GM23338 (cell line): ENCODE measurements at regions not wholly inside any gene's neighbourhood (a gene's known extent, or its start where the extent isn't known, plus 50 kb on each side); places are given as distances from the start of the nearest gene placed in this dataset.

ENCODE experiments used
- ATAC-seq: fragments of 200-7000 bp; cut with Tn5 transposase; 3 replicates; pipeline ENCODE4 v1.9.1; 2020
- DNase-seq: peaks from one replicate; pipeline ENCODE4 v3.0.0-alpha.2; 2015; ENCODE audit warnings: low spot score
- H2AFZ ChIP-seq: fragments of 200-600 bp; sonication (generic); 2 replicates; pipeline ENCODE4 v1.8.0; 2016; ENCODE audit warnings: antibody characterized with exemption, mild to moderate bottlenecking, moderate library complexity
- H3F3A ChIP-seq: fragments of 200-600 bp; sonication (generic); replicated peaks from 2 replicates; pipeline ENCODE4 v1.8.0; 2017; ENCODE audit warnings: antibody characterized with exemption, mixed run types, low read depth
- H3K27ac ChIP-seq: fragments of 200-600 bp; sonication (generic); 2 replicates; pipeline ENCODE4 v1.6.1; 2016; ENCODE audit warnings: low read depth
- H3K27me3 ChIP-seq: fragments of 200-600 bp; sonication (generic); 2 replicates; pipeline ENCODE4 v1.8.0; 2016; ENCODE audit warnings: mild to moderate bottlenecking, mixed run types, moderate library complexity; ENCODE audit not compliant: insufficient read depth
- H3K36me3 ChIP-seq: fragments of 200-600 bp; sonication (generic); 2 replicates; pipeline ENCODE4 v1.8.0; 2016; ENCODE audit warnings: mild to moderate bottlenecking; ENCODE audit not compliant: insufficient read depth
- H3K4me1 ChIP-seq: fragments of 200-600 bp; sonication (generic); 2 replicates; pipeline ENCODE4 v1.8.0; 2016; ENCODE audit warnings: mild to moderate bottlenecking, moderate library complexity; ENCODE audit not compliant: insufficient read depth
- H3K4me2 ChIP-seq: fragments of 200-600 bp; sonication (generic); 2 replicates; pipeline ENCODE4 v1.7.1; 2017; ENCODE audit warnings: mixed run types
- H3K4me3 ChIP-seq: fragments of 200-600 bp; sonication (generic); 2 replicates; pipeline ENCODE4 v1.6.1; 2016; ENCODE audit warnings: mixed run types
- H3K79me2 ChIP-seq: fragments of 200-600 bp; sonication (generic); replicated peaks from 2 replicates; pipeline ENCODE4 v1.8.0; 2017; ENCODE audit warnings: mild to moderate bottlenecking; ENCODE audit not compliant: insufficient read depth
- H3K9me2 ChIP-seq: fragments of 200-600 bp; sonication (generic); 2 replicates; pipeline ENCODE4 v1.8.0; 2017; ENCODE audit not compliant: insufficient read depth
- H4K20me1 ChIP-seq: fragments of 200-600 bp; sonication (generic); replicated peaks from 2 replicates; pipeline ENCODE4 v1.8.0; 2017; ENCODE audit warnings: mild to moderate bottlenecking; ENCODE audit not compliant: insufficient read depth
- H3K27ac Mint-ChIP-seq: 2 replicates; pipeline ENCODE4 v1.8.0; 2020; ENCODE audit warnings: inconsistent platforms, mild to moderate bottlenecking, moderate library complexity, mixed read lengths
- H3K27me3 Mint-ChIP-seq: 3 replicates; pipeline ENCODE4 v1.8.0; 2022; ENCODE audit warnings: low read depth, mild to moderate bottlenecking, moderate library complexity, mixed read lengths, inconsistent platforms; ENCODE audit not compliant: insufficient read depth, poor library complexity
- H3K36me3 Mint-ChIP-seq: 3 replicates; pipeline ENCODE4 v1.8.0; 2021; ENCODE audit warnings: low read depth, mild to moderate bottlenecking, inconsistent platforms, moderate library complexity, mixed read lengths
- H3K4me1 Mint-ChIP-seq: 3 replicates; pipeline ENCODE4 v1.8.0; 2020; ENCODE audit warnings: mild to moderate bottlenecking, inconsistent platforms, mixed read lengths
- H3K4me3 Mint-ChIP-seq: 3 replicates; pipeline ENCODE4 v1.8.0; 2021; ENCODE audit warnings: moderate library complexity, mild to moderate bottlenecking, inconsistent platforms, mixed read lengths
- H3K9me3 Mint-ChIP-seq: 3 replicates; pipeline ENCODE4 v1.8.0; 2020; ENCODE audit warnings: moderate library complexity, mild to moderate bottlenecking, inconsistent platforms, mixed read lengths
- CREB1 ChIP-seq: fragments of 250-450 bp; sonication (Bioruptor Pico); IDR thresholded peaks from 2 replicates; pipeline ENCODE4 v1.5.0; 2020; ENCODE audit warnings: low read depth, mild to moderate bottlenecking, moderate library complexity
- CTCF ChIP-seq, 2 experiments: fragments of 200-600 bp in 1 of 2; sonication (generic) in 1 of 2; conservative IDR thresholded peaks; 2 replicates each; pipeline versions ENCODE4 v1.5.1 to v1.6.1; 2016 to 2017; ENCODE audit warnings: antibody characterized with exemption in 2 of 2, low read depth in 2 of 2, mild to moderate bottlenecking in 2 of 2, moderate library complexity in 1 of 2
- ETS1 ChIP-seq: IDR thresholded peaks from 2 replicates; pipeline ENCODE4 v1.6.1; 2016; ENCODE audit warnings: antibody characterized with exemption
- EZH2 ChIP-seq: fragments of 200-600 bp; sonication (generic); IDR thresholded peaks from one replicate; pipeline ENCODE4 v1.8.0; 2017; ENCODE audit warnings: antibody characterized with exemption, mild to moderate bottlenecking, low read depth; ENCODE audit not compliant: unreplicated experiment
- EZH2phosphoT487 ChIP-seq: fragments of 200-600 bp; sonication (generic); IDR thresholded peaks from one replicate; pipeline ENCODE4 v1.8.1; 2018; ENCODE audit warnings: antibody characterized with exemption; ENCODE audit not compliant: unreplicated experiment
- JUNB ChIP-seq: IDR thresholded peaks from one replicate; pipeline ENCODE4 v1.6.1; 2016; ENCODE audit warnings: antibody characterized with exemption; ENCODE audit not compliant: unreplicated experiment
- NANOG ChIP-seq: IDR thresholded peaks from 2 replicates; pipeline ENCODE4 v1.6.1; 2016; ENCODE audit warnings: antibody characterized with exemption, borderline replicate concordance
- POLR2AphosphoS5 ChIP-seq: IDR thresholded peaks from 2 replicates; pipeline ENCODE4 v1.6.1; 2016; ENCODE audit warnings: antibody characterized with exemption, low read depth
- STAT1 ChIP-seq: IDR thresholded peaks from one replicate; pipeline ENCODE4 v1.6.1; 2016; ENCODE audit warnings: antibody characterized with exemption; ENCODE audit not compliant: unreplicated experiment
- ZNF114 ChIP-seq: fragments of 250-450 bp; sonication (Bioruptor Pico); IDR thresholded peaks from 2 replicates; pipeline ENCODE4 v1.5.0; 2020; ENCODE audit warnings: mild to moderate bottlenecking, moderate library complexity
- ZNF331 ChIP-seq: fragments of 250-450 bp; sonication (Bioruptor Pico); IDR thresholded peaks from 2 replicates; pipeline ENCODE4 v1.5.0; 2020; ENCODE audit warnings: low read depth, mild to moderate bottlenecking, moderate library complexity
- TF ChIP-seq, protein P1 (sequence below): fragments of 250-450 bp; sonication (Bioruptor Pico); IDR thresholded peaks from 2 replicates; pipeline ENCODE4 v1.5.0; 2020; ENCODE audit warnings: mild to moderate bottlenecking, moderate library complexity
- TF ChIP-seq, protein P2 (sequence below): IDR thresholded peaks from one replicate; pipeline ENCODE4 v1.6.1; 2018; ENCODE audit warnings: antibody characterized with exemption; ENCODE audit not compliant: unreplicated experiment

DNA sequence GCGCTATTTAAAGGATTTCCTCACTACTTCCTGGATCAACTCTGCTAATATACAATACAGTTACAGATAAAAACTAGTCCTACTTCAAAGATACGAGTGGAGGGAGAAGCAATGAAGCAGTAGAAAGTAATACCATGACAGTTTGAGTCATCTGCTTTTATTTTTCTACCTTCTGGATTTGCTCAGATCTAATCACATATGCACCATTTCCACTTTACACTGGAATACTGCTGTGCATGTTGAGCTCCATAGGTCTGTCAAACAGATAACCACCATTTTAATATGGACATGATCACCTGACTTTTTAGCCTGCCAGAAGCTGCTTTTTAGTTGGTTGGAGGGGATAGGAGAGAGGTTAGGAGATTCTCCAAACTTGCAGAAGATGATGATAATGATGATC, 92.5 kb downstream of the MMUT start:
- H3K9me3 Mint-ChIP-seq, result peaks cover 41% of the 10 kb centered on the region
- H3K27me3 ChIP-seq, result no peaks in the 10 kb centered on the region
- H3K79me2 ChIP-seq, result no peaks in the 10 kb centered on the region
- no peaks in the 10 kb centered on the region for H3K27me3 Mint-ChIP-seq
- H3K9me2 ChIP-seq, result peaks cover 4% of the 10 kb centered on the region; the same call in 1 of the 2 replicates
- H3K4me1 Mint-ChIP-seq, result no peaks in the 10 kb centered on the region
- no peaks in the 10 kb centered on the region for H3K4me1 ChIP-seq
- peaks cover 30% of the 10 kb centered on the region for H3K36me3 Mint-ChIP-seq
- ATAC-seq (no peak), DNase-seq (no peak)
- TF ChIP-seq ZNF114 (CRISPR knock-in tag), result no peak
- no peak for TF ChIP-seq EZH2phosphoT487
- TF ChIP-seq POLR2AphosphoS5, result no peak
- no peak for TF ChIP-seq NANOG
- no peak for TF ChIP-seq STAT1
- TF ChIP-seq CTCF (conservative IDR thresholded peaks at IDR 0.05; ENCODE audit: low read depth in 2 of 2), result no peak
- no peak for TF ChIP-seq ZNF331 (CRISPR knock-in tag)
- TF ChIP-seq, protein P1, sequence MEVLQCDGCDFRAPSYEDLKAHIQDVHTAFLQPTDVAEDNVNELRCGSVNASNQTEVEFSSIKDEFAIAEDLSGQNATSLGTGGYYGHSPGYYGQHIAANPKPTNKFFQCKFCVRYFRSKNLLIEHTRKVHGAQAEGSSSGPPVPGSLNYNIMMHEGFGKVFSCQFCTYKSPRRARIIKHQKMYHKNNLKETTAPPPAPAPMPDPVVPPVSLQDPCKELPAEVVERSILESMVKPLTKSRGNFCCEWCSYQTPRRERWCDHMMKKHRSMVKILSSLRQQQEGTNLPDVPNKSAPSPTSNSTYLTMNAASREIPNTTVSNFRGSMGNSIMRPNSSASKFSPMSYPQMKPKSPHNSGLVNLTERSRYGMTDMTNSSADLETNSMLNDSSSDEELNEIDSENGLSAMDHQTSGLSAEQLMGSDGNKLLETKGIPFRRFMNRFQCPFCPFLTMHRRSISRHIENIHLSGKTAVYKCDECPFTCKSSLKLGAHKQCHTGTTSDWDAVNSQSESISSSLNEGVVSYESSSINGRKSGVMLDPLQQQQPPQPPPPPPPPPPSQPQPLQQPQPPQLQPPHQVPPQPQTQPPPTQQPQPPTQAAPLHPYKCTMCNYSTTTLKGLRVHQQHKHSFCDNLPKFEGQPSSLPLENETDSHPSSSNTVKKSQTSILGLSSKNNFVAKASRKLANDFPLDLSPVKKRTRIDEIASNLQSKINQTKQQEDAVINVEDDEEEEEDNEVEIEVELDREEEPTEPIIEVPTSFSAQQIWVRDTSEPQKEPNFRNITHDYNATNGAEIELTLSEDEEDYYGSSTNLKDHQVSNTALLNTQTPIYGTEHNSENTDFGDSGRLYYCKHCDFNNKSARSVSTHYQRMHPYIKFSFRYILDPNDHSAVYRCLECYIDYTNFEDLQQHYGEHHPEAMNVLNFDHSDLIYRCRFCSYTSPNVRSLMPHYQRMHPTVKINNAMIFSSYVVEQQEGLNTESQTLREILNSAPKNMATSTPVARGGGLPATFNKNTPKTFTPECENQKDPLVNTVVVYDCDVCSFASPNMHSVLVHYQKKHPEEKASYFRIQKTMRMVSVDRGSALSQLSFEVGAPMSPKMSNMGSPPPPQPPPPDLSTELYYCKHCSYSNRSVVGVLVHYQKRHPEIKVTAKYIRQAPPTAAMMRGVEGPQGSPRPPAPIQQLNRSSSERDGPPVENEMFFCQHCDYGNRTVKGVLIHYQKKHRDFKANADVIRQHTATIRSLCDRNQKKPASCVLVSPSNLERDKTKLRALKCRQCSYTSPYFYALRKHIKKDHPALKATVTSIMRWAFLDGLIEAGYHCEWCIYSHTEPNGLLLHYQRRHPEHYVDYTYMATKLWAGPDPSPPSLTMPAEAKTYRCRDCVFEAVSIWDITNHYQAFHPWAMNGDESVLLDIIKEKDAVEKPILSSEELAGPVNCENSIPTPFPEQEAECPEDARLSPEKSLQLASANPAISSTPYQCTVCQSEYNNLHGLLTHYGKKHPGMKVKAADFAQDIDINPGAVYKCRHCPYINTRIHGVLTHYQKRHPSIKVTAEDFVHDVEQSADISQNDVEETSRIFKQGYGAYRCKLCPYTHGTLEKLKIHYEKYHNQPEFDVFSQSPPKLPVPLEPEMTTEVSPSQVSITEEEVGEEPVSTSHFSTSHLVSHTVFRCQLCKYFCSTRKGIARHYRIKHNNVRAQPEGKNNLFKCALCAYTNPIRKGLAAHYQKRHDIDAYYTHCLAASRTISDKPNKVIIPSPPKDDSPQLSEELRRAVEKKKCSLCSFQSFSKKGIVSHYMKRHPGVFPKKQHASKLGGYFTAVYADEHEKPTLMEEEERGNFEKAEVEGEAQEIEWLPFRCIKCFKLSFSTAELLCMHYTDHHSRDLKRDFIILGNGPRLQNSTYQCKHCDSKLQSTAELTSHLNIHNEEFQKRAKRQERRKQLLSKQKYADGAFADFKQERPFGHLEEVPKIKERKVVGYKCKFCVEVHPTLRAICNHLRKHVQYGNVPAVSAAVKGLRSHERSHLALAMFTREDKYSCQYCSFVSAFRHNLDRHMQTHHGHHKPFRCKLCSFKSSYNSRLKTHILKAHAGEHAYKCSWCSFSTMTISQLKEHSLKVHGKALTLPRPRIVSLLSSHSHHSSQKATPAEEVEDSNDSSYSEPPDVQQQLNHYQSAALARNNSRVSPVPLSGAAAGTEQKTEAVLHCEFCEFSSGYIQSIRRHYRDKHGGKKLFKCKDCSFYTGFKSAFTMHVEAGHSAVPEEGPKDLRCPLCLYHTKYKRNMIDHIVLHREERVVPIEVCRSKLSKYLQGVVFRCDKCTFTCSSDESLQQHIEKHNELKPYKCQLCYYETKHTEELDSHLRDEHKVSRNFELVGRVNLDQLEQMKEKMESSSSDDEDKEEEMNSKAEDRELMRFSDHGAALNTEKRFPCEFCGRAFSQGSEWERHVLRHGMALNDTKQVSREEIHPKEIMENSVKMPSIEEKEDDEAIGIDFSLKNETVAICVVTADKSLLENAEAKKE (CRISPR knock-in tag), result no peak
- TF ChIP-seq CREB1 (CRISPR knock-in tag), result no peak
- TF ChIP-seq ETS1, result no peak
- TF ChIP-seq, protein P2, sequence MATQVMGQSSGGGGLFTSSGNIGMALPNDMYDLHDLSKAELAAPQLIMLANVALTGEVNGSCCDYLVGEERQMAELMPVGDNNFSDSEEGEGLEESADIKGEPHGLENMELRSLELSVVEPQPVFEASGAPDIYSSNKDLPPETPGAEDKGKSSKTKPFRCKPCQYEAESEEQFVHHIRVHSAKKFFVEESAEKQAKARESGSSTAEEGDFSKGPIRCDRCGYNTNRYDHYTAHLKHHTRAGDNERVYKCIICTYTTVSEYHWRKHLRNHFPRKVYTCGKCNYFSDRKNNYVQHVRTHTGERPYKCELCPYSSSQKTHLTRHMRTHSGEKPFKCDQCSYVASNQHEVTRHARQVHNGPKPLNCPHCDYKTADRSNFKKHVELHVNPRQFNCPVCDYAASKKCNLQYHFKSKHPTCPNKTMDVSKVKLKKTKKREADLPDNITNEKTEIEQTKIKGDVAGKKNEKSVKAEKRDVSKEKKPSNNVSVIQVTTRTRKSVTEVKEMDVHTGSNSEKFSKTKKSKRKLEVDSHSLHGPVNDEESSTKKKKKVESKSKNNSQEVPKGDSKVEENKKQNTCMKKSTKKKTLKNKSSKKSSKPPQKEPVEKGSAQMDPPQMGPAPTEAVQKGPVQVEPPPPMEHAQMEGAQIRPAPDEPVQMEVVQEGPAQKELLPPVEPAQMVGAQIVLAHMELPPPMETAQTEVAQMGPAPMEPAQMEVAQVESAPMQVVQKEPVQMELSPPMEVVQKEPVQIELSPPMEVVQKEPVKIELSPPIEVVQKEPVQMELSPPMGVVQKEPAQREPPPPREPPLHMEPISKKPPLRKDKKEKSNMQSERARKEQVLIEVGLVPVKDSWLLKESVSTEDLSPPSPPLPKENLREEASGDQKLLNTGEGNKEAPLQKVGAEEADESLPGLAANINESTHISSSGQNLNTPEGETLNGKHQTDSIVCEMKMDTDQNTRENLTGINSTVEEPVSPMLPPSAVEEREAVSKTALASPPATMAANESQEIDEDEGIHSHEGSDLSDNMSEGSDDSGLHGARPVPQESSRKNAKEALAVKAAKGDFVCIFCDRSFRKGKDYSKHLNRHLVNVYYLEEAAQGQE, result no peak
- no peak for TF ChIP-seq JUNB
- no peak for TF ChIP-seq EZH2
- no peak overlapping the region for H2AFZ ChIP-seq
- H3K4me2 ChIP-seq, result no peak overlapping the region
- no peaks in the 10 kb centered on the region for H3F3A ChIP-seq
- H3K4me3 ChIP-seq, result no peak overlapping the region
- H3K27ac ChIP-seq, result no peak overlapping the region
- no peak overlapping the region for H3K4me3 Mint-ChIP-seq
- H3K36me3 ChIP-seq, result peaks cover 17% of the 10 kb centered on the region
- H4K20me1 ChIP-seq, result no peaks in the 10 kb centered on the region
- no peak overlapping the region for H3K27ac Mint-ChIP-seq
